Activated T-cell treated with anti-CD3 and anti-CD28 coated beads, Interleukin-2, amount 50 U/mL, for 1 hour (primary cell): ENCODE measurements at regions not wholly inside any gene's neighbourhood (a gene's known extent, or its start where the extent isn't known, plus 50 kb on each side); places are given as distances from the start of the nearest gene placed in this dataset.

Experiments
- DNase-seq: peaks from one replicate; pipeline ENCODE4 v3.0.0-alpha.2; 2020

GRCh38 chr4:100082852-100083251 is 107.4 kb downstream of the DDIT4L start:
- no peak for DNase-seq

- no peak for DNase-seq
Observed at GRCh38 chr4:100081491-100081890, 108.8 kb downstream of the DDIT4L start.

- no peak for DNase-seq
Observed at GRCh38 chr4:100079264-100079663, 111.0 kb downstream of the DDIT4L start.

- no peak for DNase-seq
Observed at GRCh38 chr4:100076753-100077152, 113.5 kb downstream of the DDIT4L start.

- no peak for DNase-seq
Observed at GRCh38 chr4:100075486-100076270, 114.6 kb downstream of the DDIT4L start.

- DNase-seq, result no peak
Observed at GRCh38 chr4:100075056-100075455, 115.2 kb downstream of the DDIT4L start.

- DNase-seq, result no peak
Observed at GRCh38 chr4:100071506-100071905, 118.8 kb downstream of the DDIT4L start.

GRCh38 chr4:100070868-100071267 is 119.4 kb downstream of the DDIT4L start:
- DNase-seq, result no peak

GRCh38 chr4:100069207-100069606 is 119.1 kb upstream of the H2AZ1 start:
- DNase-seq, result no peak

GRCh38 chr4:100067255-100067654 is 117.2 kb upstream of the H2AZ1 start:
- no peak for DNase-seq

GRCh38 chr4:100063355-100063754 is 113.3 kb upstream of the H2AZ1 start:
- DNase-seq, result no peak

GRCh38 chr4:100062921-100063320 is 112.8 kb upstream of the H2AZ1 start:
- no peak for DNase-seq

- DNase-seq, result no peak
Observed at GRCh38 chr4:100061835-100062234, 111.8 kb upstream of the H2AZ1 start.

GRCh38 chr4:100060765-100061416 is 110.8 kb upstream of the H2AZ1 start:
- DNase-seq, result no peak

- no peak for DNase-seq
Observed at GRCh38 chr4:100059467-100059866, 109.4 kb upstream of the H2AZ1 start.

- DNase-seq, result no peak
Observed at GRCh38 chr4:100056701-100057100, 106.6 kb upstream of the H2AZ1 start.

- DNase-seq, result no peak
Observed at GRCh38 chr4:100054071-100054470, 104.0 kb upstream of the H2AZ1 start.

GRCh38 chr4:100049872-100050271 is 99.8 kb upstream of the H2AZ1 start:
- no peak for DNase-seq

- DNase-seq, result no peak
Observed at GRCh38 chr4:100042711-100043110, 92.6 kb upstream of the H2AZ1 start.

- no peak for DNase-seq
Observed at GRCh38 chr4:100042235-100042634, 92.2 kb upstream of the H2AZ1 start.

GRCh38 chr4:100041646-100042045 is 91.6 kb upstream of the H2AZ1 start:
- DNase-seq, result no peak

GRCh38 chr4:100034023-100034664 is 84.1 kb upstream of the H2AZ1 start:
- no peak for DNase-seq

GRCh38 chr4:100026066-100026465 is 76.0 kb upstream of the H2AZ1 start:
- no peak for DNase-seq

- no peak for DNase-seq
Observed at GRCh38 chr4:100023800-100024199, 73.7 kb upstream of the H2AZ1 start.
